ENCODE measurements at regions not wholly inside any gene's neighbourhood (a gene's known extent, or its start where the extent isn't known, plus 50 kb on each side); places are given as distances from the start of the nearest gene placed in this dataset.

DNA sequence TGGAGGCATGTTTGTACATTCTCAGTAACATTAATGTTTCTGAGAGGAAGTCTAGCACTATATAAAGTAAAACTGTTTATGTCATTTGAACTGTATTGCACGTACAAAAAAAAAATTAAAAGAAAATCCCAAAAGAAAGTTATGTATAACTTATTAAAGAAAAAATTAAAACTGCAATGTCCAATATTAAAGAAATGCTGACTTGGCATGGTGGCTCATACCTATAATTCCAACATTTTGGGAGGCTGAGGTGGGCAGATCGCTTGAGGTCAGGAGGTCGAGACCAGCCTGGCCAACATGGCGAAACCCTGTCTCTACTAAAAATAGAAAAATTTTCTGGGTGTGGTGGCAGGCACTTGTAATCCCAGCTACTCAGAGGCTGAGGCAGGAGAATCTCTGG is 178.7 kb upstream of the VIPR2 start:
- TF ChIP-seq YY1 (IDR thresholded peaks at IDR 0.05; ENCODE audit: low read depth) (no peak), TCF12 (IDR thresholded peaks at IDR 0.05; ENCODE audit: low read depth) (no peak), TEAD4 (IDR thresholded peaks at IDR 0.05) (no peak), TAF1 (IDR thresholded peaks at IDR 0.05; ENCODE audit: low read depth) (no peak), EP300 (IDR thresholded peaks at IDR 0.05; ENCODE audit: borderline replicate concordance) (no peak), EGR1 (IDR thresholded peaks at IDR 0.05) (no peak), CREB1 (IDR thresholded peaks at IDR 0.05; ENCODE audit: low read depth) (no peak), NFIC (IDR thresholded peaks at IDR 0.05) (no peak), ZBTB7A (IDR thresholded peaks at IDR 0.05; ENCODE audit: low read depth) (no peak), RAD21 (IDR thresholded peaks at IDR 0.05; ENCODE audit: low read depth) (no peak)
- TF ChIP-seq, protein P1, sequence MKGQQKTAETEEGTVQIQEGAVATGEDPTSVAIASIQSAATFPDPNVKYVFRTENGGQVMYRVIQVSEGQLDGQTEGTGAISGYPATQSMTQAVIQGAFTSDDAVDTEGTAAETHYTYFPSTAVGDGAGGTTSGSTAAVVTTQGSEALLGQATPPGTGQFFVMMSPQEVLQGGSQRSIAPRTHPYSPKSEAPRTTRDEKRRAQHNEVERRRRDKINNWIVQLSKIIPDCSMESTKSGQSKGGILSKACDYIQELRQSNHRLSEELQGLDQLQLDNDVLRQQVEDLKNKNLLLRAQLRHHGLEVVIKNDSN (IDR thresholded peaks at IDR 0.05), result no peak
- TF ChIP-seq, protein P2, sequence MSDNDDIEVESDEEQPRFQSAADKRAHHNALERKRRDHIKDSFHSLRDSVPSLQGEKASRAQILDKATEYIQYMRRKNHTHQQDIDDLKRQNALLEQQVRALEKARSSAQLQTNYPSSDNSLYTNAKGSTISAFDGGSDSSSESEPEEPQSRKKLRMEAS (IDR thresholded peaks at IDR 0.05), result no peak
- TF ChIP-seq, protein P3, sequence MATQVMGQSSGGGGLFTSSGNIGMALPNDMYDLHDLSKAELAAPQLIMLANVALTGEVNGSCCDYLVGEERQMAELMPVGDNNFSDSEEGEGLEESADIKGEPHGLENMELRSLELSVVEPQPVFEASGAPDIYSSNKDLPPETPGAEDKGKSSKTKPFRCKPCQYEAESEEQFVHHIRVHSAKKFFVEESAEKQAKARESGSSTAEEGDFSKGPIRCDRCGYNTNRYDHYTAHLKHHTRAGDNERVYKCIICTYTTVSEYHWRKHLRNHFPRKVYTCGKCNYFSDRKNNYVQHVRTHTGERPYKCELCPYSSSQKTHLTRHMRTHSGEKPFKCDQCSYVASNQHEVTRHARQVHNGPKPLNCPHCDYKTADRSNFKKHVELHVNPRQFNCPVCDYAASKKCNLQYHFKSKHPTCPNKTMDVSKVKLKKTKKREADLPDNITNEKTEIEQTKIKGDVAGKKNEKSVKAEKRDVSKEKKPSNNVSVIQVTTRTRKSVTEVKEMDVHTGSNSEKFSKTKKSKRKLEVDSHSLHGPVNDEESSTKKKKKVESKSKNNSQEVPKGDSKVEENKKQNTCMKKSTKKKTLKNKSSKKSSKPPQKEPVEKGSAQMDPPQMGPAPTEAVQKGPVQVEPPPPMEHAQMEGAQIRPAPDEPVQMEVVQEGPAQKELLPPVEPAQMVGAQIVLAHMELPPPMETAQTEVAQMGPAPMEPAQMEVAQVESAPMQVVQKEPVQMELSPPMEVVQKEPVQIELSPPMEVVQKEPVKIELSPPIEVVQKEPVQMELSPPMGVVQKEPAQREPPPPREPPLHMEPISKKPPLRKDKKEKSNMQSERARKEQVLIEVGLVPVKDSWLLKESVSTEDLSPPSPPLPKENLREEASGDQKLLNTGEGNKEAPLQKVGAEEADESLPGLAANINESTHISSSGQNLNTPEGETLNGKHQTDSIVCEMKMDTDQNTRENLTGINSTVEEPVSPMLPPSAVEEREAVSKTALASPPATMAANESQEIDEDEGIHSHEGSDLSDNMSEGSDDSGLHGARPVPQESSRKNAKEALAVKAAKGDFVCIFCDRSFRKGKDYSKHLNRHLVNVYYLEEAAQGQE (IDR thresholded peaks at IDR 0.05; ENCODE audit: low read depth), result no peak

DNA sequence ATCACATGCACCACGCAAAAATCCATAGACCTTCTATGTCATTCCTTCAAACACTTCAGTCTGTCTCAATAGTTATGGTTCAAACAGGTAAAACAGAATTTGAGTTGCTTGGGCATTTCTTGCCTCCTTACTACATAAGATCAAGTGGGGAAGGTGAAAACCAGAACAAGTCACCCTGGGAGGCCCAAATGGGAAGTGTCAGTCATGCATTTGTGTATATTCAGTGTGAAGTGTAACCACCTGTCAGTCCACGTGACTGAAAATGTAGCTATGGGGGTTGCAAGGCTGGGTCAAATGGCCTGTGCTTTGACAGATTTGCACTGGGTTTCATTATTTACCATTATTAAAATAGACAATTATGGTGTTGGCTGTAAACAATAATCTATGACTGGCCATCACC is 176.6 kb upstream of the VIPR2 start:
- TF ChIP-seq, protein P3 (IDR thresholded peaks at IDR 0.05; ENCODE audit: low read depth), result no peak
- TF ChIP-seq TCF12 (IDR thresholded peaks at IDR 0.05; ENCODE audit: low read depth) (no peak), YY1 (IDR thresholded peaks at IDR 0.05; ENCODE audit: low read depth) (no peak), CREB1 (IDR thresholded peaks at IDR 0.05; ENCODE audit: low read depth) (no peak), RAD21 (IDR thresholded peaks at IDR 0.05; ENCODE audit: low read depth) (no peak), TAF1 (IDR thresholded peaks at IDR 0.05; ENCODE audit: low read depth) (no peak), EP300 (IDR thresholded peaks at IDR 0.05; ENCODE audit: borderline replicate concordance) (no peak), ZBTB7A (IDR thresholded peaks at IDR 0.05; ENCODE audit: low read depth) (no peak)
- TF ChIP-seq, protein P2 (IDR thresholded peaks at IDR 0.05), result no peak
- TF ChIP-seq, protein P1 (IDR thresholded peaks at IDR 0.05), result no peak

DNA sequence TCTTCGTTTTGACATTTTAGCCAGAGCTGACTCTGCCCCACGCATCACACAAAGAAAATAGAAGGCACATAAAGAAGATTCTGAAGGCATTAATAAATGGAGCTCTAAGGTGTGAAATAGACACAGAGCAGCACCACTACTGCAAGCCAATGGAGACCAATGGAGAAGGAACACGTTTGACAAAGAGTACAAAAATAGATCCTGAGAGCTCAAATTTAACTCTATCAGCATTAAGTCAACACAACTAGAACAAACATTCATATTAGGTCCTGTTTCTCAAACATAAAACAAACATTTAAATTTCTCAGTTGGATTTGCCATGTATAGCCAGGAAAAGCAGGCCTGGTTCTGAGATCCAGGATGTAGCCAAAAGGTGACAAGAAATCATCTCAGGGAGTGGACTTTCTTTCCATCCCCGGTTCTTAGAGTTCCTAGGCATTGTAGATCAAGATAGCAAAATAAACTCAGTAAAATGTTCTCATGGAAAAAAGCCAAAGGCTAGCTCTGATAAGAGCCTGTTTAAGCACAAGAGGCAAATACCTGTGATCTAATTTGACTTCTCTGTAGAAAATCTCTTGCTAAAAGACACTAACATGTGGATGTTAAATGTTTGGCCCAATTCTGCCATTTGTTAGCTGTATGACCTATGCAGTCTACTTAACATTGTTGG is 174.2 kb upstream of the VIPR2 start:
- TF ChIP-seq EGR1 (IDR thresholded peaks at IDR 0.05) (no peak), NFIC (IDR thresholded peaks at IDR 0.05) (no peak), ZBTB7A (IDR thresholded peaks at IDR 0.05; ENCODE audit: low read depth) (no peak), TAF1 (IDR thresholded peaks at IDR 0.05; ENCODE audit: low read depth) (no peak), CEBPB (IDR thresholded peaks at IDR 0.05) (no peak), TEAD4 (IDR thresholded peaks at IDR 0.05) (no peak), FOXM1 (IDR thresholded peaks at IDR 0.05; ENCODE audit: borderline replicate concordance, low read depth) (no peak), TCF12 (IDR thresholded peaks at IDR 0.05; ENCODE audit: low read depth) (no peak), RAD21 (IDR thresholded peaks at IDR 0.05; ENCODE audit: low read depth) (no peak)
- TF ChIP-seq, protein P3 (IDR thresholded peaks at IDR 0.05; ENCODE audit: low read depth), result no peak
- TF ChIP-seq, protein P1 (IDR thresholded peaks at IDR 0.05), result no peak

DNA sequence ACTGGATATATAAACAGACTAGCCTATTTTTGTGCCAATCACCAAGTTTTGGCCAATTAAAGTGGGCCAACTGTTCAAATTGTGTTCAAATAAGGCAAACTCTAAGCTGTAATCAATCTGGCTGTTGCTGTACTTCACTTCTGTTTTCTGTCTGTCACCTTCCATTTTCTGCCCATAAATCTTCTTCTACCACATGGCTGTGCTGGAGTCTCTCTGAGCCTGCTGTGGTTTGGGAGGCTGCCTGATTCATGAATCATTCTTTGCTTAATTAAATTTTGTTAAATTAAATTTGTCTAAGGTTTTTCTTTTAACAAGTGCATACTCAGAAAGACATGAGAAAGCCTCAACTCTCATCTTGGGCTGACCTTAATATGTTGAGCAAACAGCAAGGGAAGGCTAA is 172.6 kb upstream of the VIPR2 start:
- no peak for TF ChIP-seq RAD21 (IDR thresholded peaks at IDR 0.05; ENCODE audit: low read depth)

All from Ishikawa (cell line).